Activated CD4-positive, alpha-beta T cell treated with anti-CD3 and anti-CD28 coated beads for 36 hours (primary cell): ENCODE measurements at regions not wholly inside any gene's neighbourhood (a gene's known extent, or its start where the extent isn't known, plus 50 kb on each side); places are given as distances from the start of the nearest gene placed in this dataset.

Experiments used
- ATAC-seq: fragments of 200-7000 bp; cut with Tn5 transposase; one replicate; pipeline ENCODE4 v1.10.0; 2021; ENCODE audit warnings: mild to moderate bottlenecking, moderate library complexity
- CTCF ChIA-PET: fragments of 350-600 bp; sonication (Branson Sonifier 250); formaldehyde crosslinking; loops from one replicate; lab custom pipeline; 2021; ENCODE audit warnings: antibody characterized with exemption; lab: Charles Lee
- POLR2A ChIA-PET: fragments of 350-600 bp; sonication (Branson Sonifier 250); formaldehyde crosslinking; loops from one replicate; lab custom pipeline; 2021; ENCODE audit warnings: antibody characterized with exemption, inconsistent platforms; lab: Charles Lee
- DNase-seq: peaks from one replicate; pipeline ENCODE4 v3.0.0-alpha.2; 2020
- H3K27ac Mint-ChIP-seq: one replicate; pipeline ENCODE4 v1.8.0; 2021; ENCODE audit warnings: mixed read lengths
- H3K27me3 Mint-ChIP-seq: one replicate; pipeline ENCODE4 v1.8.0; 2021; ENCODE audit warnings: mixed read lengths
- H3K36me3 Mint-ChIP-seq: one replicate; pipeline ENCODE4 v1.8.0; 2021; ENCODE audit warnings: low read depth, mixed read lengths
- H3K4me1 Mint-ChIP-seq: one replicate; pipeline ENCODE4 v1.8.0; 2021; ENCODE audit warnings: mixed read lengths
- H3K4me3 Mint-ChIP-seq: one replicate; pipeline ENCODE4 v1.8.0; 2021; ENCODE audit warnings: mild to moderate bottlenecking, moderate library complexity, mixed read lengths
- H3K9me3 Mint-ChIP-seq: one replicate; pipeline ENCODE4 v1.8.0; 2021; ENCODE audit warnings: low read depth, mixed read lengths
- intact Hi-C, 2 experiments: fragments of 100-400 bp; cut with DNase I in 1 of 2; cut with micrococcal nuclease in 1 of 2; formaldehyde crosslinking; loops; one replicate each; pipeline versions ENCODE4 v1.14.2 to v1.15.1; 2022 to 2024; cut with DNase I, micrococcal nuclease

- Mint-ChIP-seq H3K36me3 (no peaks in the 10 kb centered on the region), H3K4me3 (no peak overlapping the region), H3K4me1 (no peaks in the 10 kb centered on the region), H3K27me3 (peaks cover 14% of the 10 kb centered on the region), H3K27ac (no peak overlapping the region), H3K9me3 (no peaks in the 10 kb centered on the region)
- DNase-seq (no peak), ATAC-seq (no peak)
- ChIA-PET CTCF (interaction anchor here (0.6 kb wide), 2 partner anchors 299 to 361 kb away, joined by 3 to 4 read pairs; no protein-coding TSS in a partner anchor), POLR2A (no interaction called here)
- intact Hi-C loops = no loop called here
These were observed 287.8 kb downstream of the FAM43A start for GRCh38 chr3:194973366-194974000.

DNA sequence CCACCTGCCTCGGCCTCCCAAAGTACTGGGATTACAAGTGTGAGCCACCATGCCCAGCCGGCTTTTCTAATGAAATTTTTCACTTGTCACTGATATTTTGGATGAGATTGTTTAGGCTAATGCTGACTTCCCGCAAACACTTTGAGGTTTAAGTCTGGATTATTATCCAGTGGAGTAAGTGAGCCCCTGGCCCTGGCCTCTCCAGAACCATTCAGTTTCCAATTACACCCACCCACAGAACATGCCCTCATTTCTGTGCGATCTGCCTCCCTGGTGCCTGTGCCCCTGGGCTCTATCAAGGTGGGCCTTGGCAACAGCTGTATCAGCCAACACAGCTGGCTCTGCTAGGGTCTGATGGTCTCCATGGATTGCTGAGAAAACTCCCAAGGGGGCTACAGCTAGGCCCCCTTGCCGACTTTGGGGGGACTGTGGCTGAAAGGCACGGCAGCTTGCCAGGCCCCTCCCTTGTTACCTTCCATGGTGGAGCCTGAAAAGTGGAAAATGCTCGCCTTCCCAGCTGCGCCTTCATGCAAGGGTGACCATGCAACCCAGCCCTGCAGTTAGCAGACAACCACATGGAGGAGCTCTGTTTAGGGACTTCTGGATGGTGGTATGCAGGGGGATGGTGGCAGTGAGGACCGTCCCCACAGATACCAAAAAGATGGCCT is 288.9 kb downstream of the FAM43A start:
- ATAC-seq (no peak), DNase-seq (no peak)
- H3K4me3 Mint-ChIP-seq = no peak overlapping the region
- ChIA-PET POLR2A (no interaction called here), CTCF (interaction anchor here (0.8 kb wide), 1 partner anchor 56 kb away, joined by 3 read pairs; no protein-coding TSS in a partner anchor)
- no peak overlapping the region for H3K27ac Mint-ChIP-seq
- H3K4me1 Mint-ChIP-seq = no peaks in the 10 kb centered on the region
- intact Hi-C loops = no loop called here
- H3K36me3 Mint-ChIP-seq = no peaks in the 10 kb centered on the region
- peaks cover 16% of the 10 kb centered on the region for H3K27me3 Mint-ChIP-seq
- no peaks in the 10 kb centered on the region for H3K9me3 Mint-ChIP-seq

DNA sequence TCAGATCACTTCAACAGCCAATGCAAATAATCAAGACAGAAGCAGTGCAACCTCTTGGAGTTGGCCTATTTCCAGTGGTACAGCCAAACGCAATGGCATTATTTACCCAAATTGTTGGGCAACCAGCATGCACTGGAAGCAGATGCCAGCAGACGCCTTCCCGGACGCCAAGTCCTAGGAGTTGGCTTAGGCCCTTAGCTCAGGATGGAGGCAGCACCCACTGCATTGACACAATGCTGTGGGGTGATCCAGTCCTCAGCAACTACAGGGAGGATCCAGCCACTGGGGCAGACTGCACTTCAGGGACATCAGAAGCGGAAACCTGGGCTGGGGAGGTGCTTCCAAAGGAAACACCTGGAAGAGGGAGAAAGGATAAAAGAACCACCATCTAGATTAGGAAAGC is 290.4 kb downstream of the FAM43A start:
- intact Hi-C loops = no loop called here
- Mint-ChIP-seq H3K27ac (no peak overlapping the region), H3K4me1 (no peaks in the 10 kb centered on the region), H3K4me3 (no peak overlapping the region), H3K9me3 (no peaks in the 10 kb centered on the region), H3K27me3 (peaks cover 16% of the 10 kb centered on the region), H3K36me3 (no peaks in the 10 kb centered on the region)
- no peak for DNase-seq
- ChIA-PET POLR2A (no interaction called here), CTCF (no interaction called here)
- no peak for ATAC-seq

GRCh38 chr3:194976874-194977273 is 291.2 kb downstream of the FAM43A start:
- ChIA-PET POLR2A (no interaction called here), CTCF (no interaction called here)
- no peak overlapping the region for H3K27ac Mint-ChIP-seq
- peaks cover 16% of the 10 kb centered on the region for H3K27me3 Mint-ChIP-seq
- H3K4me3 Mint-ChIP-seq = no peak overlapping the region
- ATAC-seq (no peak), DNase-seq (no peak)
- H3K9me3 Mint-ChIP-seq = no peaks in the 10 kb centered on the region
- intact Hi-C loops = no loop called here
- H3K4me1 Mint-ChIP-seq = no peaks in the 10 kb centered on the region
- no peaks in the 10 kb centered on the region for H3K36me3 Mint-ChIP-seq

DNA sequence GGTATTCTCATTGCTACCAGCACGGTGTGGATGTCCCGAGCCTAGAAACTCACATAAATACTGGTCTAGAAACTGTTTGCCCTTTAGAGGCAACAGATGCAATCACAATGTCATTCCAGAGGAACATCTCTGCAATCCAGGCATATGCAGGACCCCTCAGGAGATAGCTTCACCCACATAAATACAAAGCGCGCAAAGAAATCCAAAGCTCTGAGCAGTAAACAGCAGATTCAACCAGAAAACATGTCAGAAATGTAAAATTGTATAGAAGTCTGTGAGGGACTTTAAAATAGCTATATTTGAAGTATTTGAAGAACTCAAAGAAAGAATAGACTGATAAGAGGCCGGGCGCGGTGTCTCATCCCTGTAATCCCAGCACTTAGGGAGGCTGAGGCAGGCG is 291.7 kb downstream of the FAM43A start:
- intact Hi-C loops = no loop called here
- no peak for DNase-seq
- no peaks in the 10 kb centered on the region for H3K36me3 Mint-ChIP-seq
- H3K4me3 Mint-ChIP-seq = no peak overlapping the region
- peaks cover 18% of the 10 kb centered on the region for H3K27me3 Mint-ChIP-seq
- H3K9me3 Mint-ChIP-seq = no peaks in the 10 kb centered on the region
- no peak overlapping the region for H3K27ac Mint-ChIP-seq
- ChIA-PET CTCF (interaction anchor here (0.7 to 0.9 kb wide), 2 partner anchors 25 to 290 kb away, joined by 3 to 5 read pairs; no protein-coding TSS in a partner anchor), POLR2A (no interaction called here)
- ATAC-seq = no peak
- H3K4me1 Mint-ChIP-seq = no peaks in the 10 kb centered on the region

DNA sequence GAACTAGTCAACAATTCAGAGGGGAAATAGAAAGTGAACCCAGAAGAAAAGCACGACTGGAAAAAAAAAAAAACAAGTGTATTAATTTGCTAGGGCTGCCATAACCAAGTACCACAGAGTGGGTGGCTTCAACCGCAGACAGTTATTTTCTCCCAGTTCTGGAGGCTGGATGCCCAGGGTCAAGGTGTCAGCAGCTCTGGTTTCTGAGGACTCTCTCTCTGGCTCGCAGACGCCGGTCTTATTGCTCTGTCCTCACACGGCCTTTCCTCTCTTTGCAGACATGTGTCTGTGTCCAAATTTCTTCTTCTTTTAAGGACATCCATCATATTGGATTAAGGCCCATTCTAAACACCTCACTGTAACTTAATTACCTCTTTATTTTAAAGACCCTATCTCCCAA is 291.8 kb downstream of the XXYLT1 start:
- Mint-ChIP-seq H3K36me3 (no peaks in the 10 kb centered on the region), H3K27me3 (peaks cover 17% of the 10 kb centered on the region), H3K9me3 (no peaks in the 10 kb centered on the region), H3K27ac (no peak overlapping the region), H3K4me1 (no peaks in the 10 kb centered on the region), H3K4me3 (no peak overlapping the region)
- POLR2A ChIA-PET = no interaction called here
- intact Hi-C loops = no loop called here
- ATAC-seq (no peak), DNase-seq (no peak)
- CTCF ChIA-PET = interaction anchor here (0.6 kb wide), 1 partner anchor 61 kb away, joined by 4 read pairs; no protein-coding TSS in a partner anchor

- H3K36me3 Mint-ChIP-seq = no peaks in the 10 kb centered on the region
- no peak overlapping the region for H3K4me3 Mint-ChIP-seq
- H3K9me3 Mint-ChIP-seq = no peaks in the 10 kb centered on the region
- H3K27me3 Mint-ChIP-seq = peaks cover 22% of the 10 kb centered on the region
- H3K27ac Mint-ChIP-seq = no peak overlapping the region
- H3K4me1 Mint-ChIP-seq = no peaks in the 10 kb centered on the region
- CTCF ChIA-PET = no interaction called here
- ATAC-seq (no peak), DNase-seq (no peak)
- POLR2A ChIA-PET = no interaction called here
- intact Hi-C loops = no loop called here
These were observed 288.5 kb downstream of the XXYLT1 start for GRCh38 chr3:194982472-194982871.

- H3K27me3 Mint-ChIP-seq = peaks cover 21% of the 10 kb centered on the region
- no peaks in the 10 kb centered on the region for H3K4me1 Mint-ChIP-seq
- ChIA-PET CTCF (interaction anchor here (0.6 kb wide), 1 partner anchor 37 kb away, joined by 4 read pairs; no protein-coding TSS in a partner anchor), POLR2A (no interaction called here)
- DNase-seq (no peak), ATAC-seq (no peak)
- H3K27ac Mint-ChIP-seq = no peak overlapping the region
- no peaks in the 10 kb centered on the region for H3K36me3 Mint-ChIP-seq
- no peak overlapping the region for H3K4me3 Mint-ChIP-seq
- no peaks in the 10 kb centered on the region for H3K9me3 Mint-ChIP-seq
- intact Hi-C loops = no loop called here
These were observed 287.8 kb downstream of the XXYLT1 start for GRCh38 chr3:194983121-194983520.

DNA sequence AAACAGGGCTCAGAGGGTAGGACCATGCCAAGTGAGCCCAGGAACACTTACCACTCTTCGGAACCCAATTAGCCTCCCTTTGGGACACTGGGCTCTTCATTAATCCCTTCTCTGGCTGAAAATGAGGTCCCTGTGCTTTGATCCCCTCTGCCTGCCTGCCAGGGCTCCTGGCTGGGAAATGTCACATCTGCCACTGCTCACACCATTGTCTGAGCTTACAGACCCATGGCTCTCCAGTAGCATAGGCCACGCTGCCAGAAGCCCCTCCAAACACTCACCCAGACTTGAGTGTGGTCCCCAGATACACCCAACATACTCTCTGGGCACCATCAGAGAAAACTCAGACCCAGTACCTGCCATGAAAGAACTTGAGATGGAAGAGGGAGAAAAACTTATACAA is 287.3 kb downstream of the XXYLT1 start:
- DNase-seq = no peak
- no peaks in the 10 kb centered on the region for H3K36me3 Mint-ChIP-seq
- ATAC-seq = no peak
- intact Hi-C loops = no loop called here
- H3K27me3 Mint-ChIP-seq = peaks cover 18% of the 10 kb centered on the region
- ChIA-PET CTCF (interaction anchor here (0.6 kb wide), 1 partner anchor 301 kb away, joined by 3 read pairs; no protein-coding TSS in a partner anchor), POLR2A (no interaction called here)
- no peaks in the 10 kb centered on the region for H3K4me1 Mint-ChIP-seq
- no peak overlapping the region for H3K27ac Mint-ChIP-seq
- no peaks in the 10 kb centered on the region for H3K9me3 Mint-ChIP-seq
- H3K4me3 Mint-ChIP-seq = no peak overlapping the region

GRCh38 chr3:194984066-194984465 is 286.9 kb downstream of the XXYLT1 start:
- no peaks in the 10 kb centered on the region for H3K36me3 Mint-ChIP-seq
- ChIA-PET POLR2A (no interaction called here), CTCF (interaction anchor here (0.6 kb wide), 1 partner anchor 301 kb away, joined by 3 read pairs; no protein-coding TSS in a partner anchor)
- H3K4me3 Mint-ChIP-seq = no peak overlapping the region
- H3K27ac Mint-ChIP-seq = no peak overlapping the region
- ATAC-seq (no peak), DNase-seq (no peak)
- intact Hi-C loops = no loop called here
- peaks cover 16% of the 10 kb centered on the region for H3K27me3 Mint-ChIP-seq
- H3K9me3 Mint-ChIP-seq = no peaks in the 10 kb centered on the region
- H3K4me1 Mint-ChIP-seq = no peaks in the 10 kb centered on the region

- POLR2A ChIA-PET = no interaction called here
- ATAC-seq = no peak
These were observed 286.3 kb downstream of the XXYLT1 start for GRCh38 chr3:194984622-194985021.

More at GRCh38 chr3:194984622-194985021, 286.3 kb downstream of the XXYLT1 start:
- intact Hi-C loops = no loop called here
- Mint-ChIP-seq H3K9me3 (no peaks in the 10 kb centered on the region), H3K4me1 (no peaks in the 10 kb centered on the region), H3K27me3 (peaks cover 15% of the 10 kb centered on the region), H3K27ac (no peak overlapping the region), H3K4me3 (no peak overlapping the region), H3K36me3 (no peaks in the 10 kb centered on the region)
- no peak for DNase-seq
- CTCF ChIA-PET = interaction anchor here (0.6 to 0.8 kb wide), 2 partner anchors 297 to 302 kb away, joined by 4 to 10 read pairs; no protein-coding TSS in a partner anchor
